ENCODE measurements at regions not wholly inside any gene's neighbourhood (a gene's known extent, or its start where the extent isn't known, plus 50 kb on each side); places are given as distances from the start of the nearest gene placed in this dataset.
"Not testable (repeated sequence)": the region's sequence is repeated elsewhere in the genome, so short reads cannot be mapped to it uniquely, and the experiment has no call there.

GRCh38 chr14:30277268-30277667, 281.7 kb upstream of the G2E3 start:
- Histone ChIP-seq H3K9me3 (no peaks in the 10 kb centered on the region), H3K27ac (no peak overlapping the region), H3K36me3 (ENCODE audit: low read depth, missing control alignments) (no peaks in the 10 kb centered on the region), H3K4me3 (no peak overlapping the region), H3K27me3 (no peaks in the 10 kb centered on the region), H3K4me1 (no peaks in the 10 kb centered on the region)
- TF ChIP-seq POLR2A (IDR thresholded peaks at IDR 0.05), result no peak
- WGBS, 2 donors, result 84 to 91% methylated on average over 2 of the region's 2 CpGs
- intact Hi-C loops (cut with DNase I; ENCODE audit: low total_unique reads), result no loop called here
- DNase-seq, result no peak

- H3K36me3 ChIP-seq (ENCODE audit: low read depth, missing control alignments), result not testable (repeated sequence)
- 91 to 94% methylated on average over 2 of the region's 2 CpGs for WGBS, 2 donors
These were observed 280.1 kb upstream of the G2E3 start for GRCh38 chr14:30278856-30279255.

GRCh38 chr14:30283822-30284446, 275.0 kb upstream of the G2E3 start:
- Histone ChIP-seq H3K27ac (no peak overlapping the region), H3K27me3 (no peaks in the 10 kb centered on the region), H3K9me3 (no peaks in the 10 kb centered on the region), H3K4me1 (no peaks in the 10 kb centered on the region), H3K36me3 (ENCODE audit: low read depth, missing control alignments) (no peaks in the 10 kb centered on the region), H3K4me3 (peak overlapping the region in 1 of 2 donors; percentile 7)
- peak; percentile 60 for DNase-seq
- 46% methylated on average over 2 of the region's 2 CpGs for WGBS, 2 donors
- TF ChIP-seq CTCF (IDR thresholded peaks at IDR 0.05) (peak in 2 of 3 experiments; percentile 39 to 43), POLR2A (IDR thresholded peaks at IDR 0.05) (no peak)
- intact Hi-C loops (cut with DNase I; ENCODE audit: low total_unique reads), result no loop called here

More at GRCh38 chr14:30278856-30279255, 280.1 kb upstream of the G2E3 start:
- intact Hi-C loops (cut with DNase I; ENCODE audit: low total_unique reads); H3K9me3 ChIP-seq; H3K27me3 ChIP-seq; H3K4me3 ChIP-seq; DNase-seq; H3K27ac ChIP-seq; H3K4me1 ChIP-seq: not testable (repeated sequence)

GRCh38 chr14:30284808-30285207, 274.1 kb upstream of the G2E3 start:
- Histone ChIP-seq H3K9me3 (no peaks in the 10 kb centered on the region), H3K27me3 (no peaks in the 10 kb centered on the region), H3K4me3 (no peak overlapping the region), H3K36me3 (ENCODE audit: low read depth, missing control alignments) (no peaks in the 10 kb centered on the region), H3K27ac (no peak overlapping the region), H3K4me1 (no peaks in the 10 kb centered on the region)
- no peak for DNase-seq
- WGBS, 2 donors, result 77 to 87% methylated on average over 4 of the region's 4 CpGs
- TF ChIP-seq POLR2A (IDR thresholded peaks at IDR 0.05) (no peak), CTCF (IDR thresholded peaks at IDR 0.05) (no peak)
- intact Hi-C loops (cut with DNase I; ENCODE audit: low total_unique reads), result no loop called here

GRCh38 chr14:30287579-30288445, 271.1 kb upstream of the G2E3 start:
- no peak for DNase-seq
- no peak overlapping the region for H3K27ac ChIP-seq
- no peak for TF ChIP-seq CTCF (IDR thresholded peaks at IDR 0.05)
- no peak for TF ChIP-seq POLR2A (IDR thresholded peaks at IDR 0.05)
- no peaks in the 10 kb centered on the region for H3K27me3 ChIP-seq
- H3K9me3 ChIP-seq, result no peaks in the 10 kb centered on the region
- H3K4me1 ChIP-seq, result no peaks in the 10 kb centered on the region
- no peak overlapping the region for H3K4me3 ChIP-seq
- intact Hi-C loops (cut with DNase I; ENCODE audit: low total_unique reads), result no loop called here
- no peaks in the 10 kb centered on the region for H3K36me3 ChIP-seq (ENCODE audit: low read depth, missing control alignments)
- WGBS, 2 donors, result 86 to 88% methylated on average over 7 of the region's 7 CpGs
